ENCODE measurements at regions not wholly inside any gene's neighbourhood (a gene's known extent, or its start where the extent isn't known, plus 50 kb on each side); places are given as distances from the start of the nearest gene placed in this dataset.

- H3K9me3 ChIP-seq, result no peaks in the 10 kb centered on the region
- no peaks in the 10 kb centered on the region for H3K4me1 ChIP-seq
- no peaks in the 10 kb centered on the region for H3K27me3 ChIP-seq (ENCODE audit: low read depth)
- no peak overlapping the region for H3K27ac ChIP-seq
- intact Hi-C loops (cut with DNase I), result no loop called here
- ATAC-seq, result no peak
- no peak for TF ChIP-seq CTCF (IDR thresholded peaks at IDR 0.05)
- no peak for DNase-seq
- H3K36me3 ChIP-seq, result no peaks in the 10 kb centered on the region
- H3K4me3 ChIP-seq, result no peak overlapping the region
These were observed 56.3 kb downstream of the SLC24A2 start for GRCh38 chr9:19732441-19732951.

GRCh38 chr9:19728101-19728500 lies 60.7 kb downstream of the SLC24A2 start:
- Histone ChIP-seq H3K9me3 (no peaks in the 10 kb centered on the region), H3K4me1 (no peaks in the 10 kb centered on the region), H3K27me3 (ENCODE audit: low read depth) (no peaks in the 10 kb centered on the region), H3K36me3 (no peaks in the 10 kb centered on the region), H3K27ac (no peak overlapping the region), H3K4me3 (no peak overlapping the region)
- ATAC-seq, result no peak
- intact Hi-C loops (cut with DNase I), result no loop called here
- TF ChIP-seq CTCF (IDR thresholded peaks at IDR 0.05), result no peak
- no peak for DNase-seq

- H3K27ac ChIP-seq, result no peak overlapping the region
- H3K4me3 ChIP-seq, result no peak overlapping the region
- no peak for TF ChIP-seq CTCF (IDR thresholded peaks at IDR 0.05)
- intact Hi-C loops (cut with DNase I), result no loop called here
- no peaks in the 10 kb centered on the region for H3K4me1 ChIP-seq
- H3K36me3 ChIP-seq, result no peaks in the 10 kb centered on the region
- ATAC-seq (no peak), DNase-seq (no peak)
- no peaks in the 10 kb centered on the region for H3K27me3 ChIP-seq (ENCODE audit: low read depth)
- H3K9me3 ChIP-seq, result no peaks in the 10 kb centered on the region
These were observed 62.9 kb downstream of the SLC24A2 start for GRCh38 chr9:19725970-19726369.

- no peak overlapping the region for H3K4me3 ChIP-seq
- no peaks in the 10 kb centered on the region for H3K9me3 ChIP-seq
- no peaks in the 10 kb centered on the region for H3K27me3 ChIP-seq (ENCODE audit: low read depth)
- DNase-seq (no peak), ATAC-seq (no peak)
- H3K4me1 ChIP-seq, result no peaks in the 10 kb centered on the region
- no peak overlapping the region for H3K27ac ChIP-seq
- intact Hi-C loops (cut with DNase I), result no loop called here
- no peak for TF ChIP-seq CTCF (IDR thresholded peaks at IDR 0.05)
- H3K36me3 ChIP-seq, result no peaks in the 10 kb centered on the region
These were observed 68.5 kb downstream of the SLC24A2 start for GRCh38 chr9:19720377-19720776.

GRCh38 chr9:19703702-19704101 lies 85.1 kb downstream of the SLC24A2 start:
- ATAC-seq (no peak), DNase-seq (no peak)
- no peak for TF ChIP-seq CTCF (IDR thresholded peaks at IDR 0.05)
- no peaks in the 10 kb centered on the region for H3K4me1 ChIP-seq
- H3K9me3 ChIP-seq, result no peaks in the 10 kb centered on the region
- no peaks in the 10 kb centered on the region for H3K36me3 ChIP-seq
- no peaks in the 10 kb centered on the region for H3K27me3 ChIP-seq (ENCODE audit: low read depth)
- intact Hi-C loops (cut with DNase I), result no loop called here
- H3K27ac ChIP-seq, result no peak overlapping the region
- H3K4me3 ChIP-seq, result no peak overlapping the region

- H3K4me1 ChIP-seq, result no peaks in the 10 kb centered on the region
- H3K9me3 ChIP-seq, result no peaks in the 10 kb centered on the region
- no peaks in the 10 kb centered on the region for H3K36me3 ChIP-seq
- no peaks in the 10 kb centered on the region for H3K27me3 ChIP-seq (ENCODE audit: low read depth)
- no peak overlapping the region for H3K4me3 ChIP-seq
- H3K27ac ChIP-seq, result no peak overlapping the region
- intact Hi-C loops (cut with DNase I), result no loop called here
- DNase-seq (no peak), ATAC-seq (no peak)
- no peak for TF ChIP-seq CTCF (IDR thresholded peaks at IDR 0.05)
These were observed 86.8 kb downstream of the SLC24A2 start for GRCh38 chr9:19701991-19702390.
